ENCODE measurements at regions not wholly inside any gene's neighbourhood (a gene's known extent, or its start where the extent isn't known, plus 50 kb on each side); places are given as distances from the start of the nearest gene placed in this dataset.

GRCh38 chr9:99335280-99335679 lies 113.2 kb downstream of the SEC61B start:
- no peak for TF ChIP-seq CTCF (IDR thresholded peaks at IDR 0.05 in 4 of 5, conservative IDR thresholded peaks at IDR 0.05 in 1 of 5)
- no peak for TF ChIP-seq POLR2A (IDR thresholded peaks at IDR 0.05)
